WI38 (cell line): ENCODE measurements at regions not wholly inside any gene's neighbourhood (a gene's known extent, or its start where the extent isn't known, plus 50 kb on each side); places are given as distances from the start of the nearest gene placed in this dataset.
"Not testable (repeated sequence)": the region's sequence is repeated elsewhere in the genome, so short reads cannot be mapped to it uniquely, and the experiment has no call there.

ENCODE experiments used
- H3K4me3 ChIP-seq: 2 replicates; pipeline ENCODE4 v1.5.1; 2011; ENCODE audit warnings: low read depth, mild to moderate bottlenecking, control low read depth, low read length
- TF ChIP-seq, protein P1 (sequence below): IDR thresholded peaks from 2 replicates; pipeline ENCODE4 v1.5.1; 2012; ENCODE audit warnings: low read depth, mild to moderate bottlenecking, control low read depth, low read length

GRCh38 chr2:132267105-132267497 lies 105.3 kb upstream of the ANKRD30BL start:
- TF ChIP-seq, protein P1, sequence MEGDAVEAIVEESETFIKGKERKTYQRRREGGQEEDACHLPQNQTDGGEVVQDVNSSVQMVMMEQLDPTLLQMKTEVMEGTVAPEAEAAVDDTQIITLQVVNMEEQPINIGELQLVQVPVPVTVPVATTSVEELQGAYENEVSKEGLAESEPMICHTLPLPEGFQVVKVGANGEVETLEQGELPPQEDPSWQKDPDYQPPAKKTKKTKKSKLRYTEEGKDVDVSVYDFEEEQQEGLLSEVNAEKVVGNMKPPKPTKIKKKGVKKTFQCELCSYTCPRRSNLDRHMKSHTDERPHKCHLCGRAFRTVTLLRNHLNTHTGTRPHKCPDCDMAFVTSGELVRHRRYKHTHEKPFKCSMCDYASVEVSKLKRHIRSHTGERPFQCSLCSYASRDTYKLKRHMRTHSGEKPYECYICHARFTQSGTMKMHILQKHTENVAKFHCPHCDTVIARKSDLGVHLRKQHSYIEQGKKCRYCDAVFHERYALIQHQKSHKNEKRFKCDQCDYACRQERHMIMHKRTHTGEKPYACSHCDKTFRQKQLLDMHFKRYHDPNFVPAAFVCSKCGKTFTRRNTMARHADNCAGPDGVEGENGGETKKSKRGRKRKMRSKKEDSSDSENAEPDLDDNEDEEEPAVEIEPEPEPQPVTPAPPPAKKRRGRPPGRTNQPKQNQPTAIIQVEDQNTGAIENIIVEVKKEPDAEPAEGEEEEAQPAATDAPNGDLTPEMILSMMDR: no peak
- H3K4me3 ChIP-seq: no peak overlapping the region

- H3K4me3 ChIP-seq: peak overlapping the region; percentile 30; the same call in 1 of the 2 replicates
Observed at GRCh38 chr2:132267498-132268283, 105.9 kb upstream of the ANKRD30BL start.

DNA sequence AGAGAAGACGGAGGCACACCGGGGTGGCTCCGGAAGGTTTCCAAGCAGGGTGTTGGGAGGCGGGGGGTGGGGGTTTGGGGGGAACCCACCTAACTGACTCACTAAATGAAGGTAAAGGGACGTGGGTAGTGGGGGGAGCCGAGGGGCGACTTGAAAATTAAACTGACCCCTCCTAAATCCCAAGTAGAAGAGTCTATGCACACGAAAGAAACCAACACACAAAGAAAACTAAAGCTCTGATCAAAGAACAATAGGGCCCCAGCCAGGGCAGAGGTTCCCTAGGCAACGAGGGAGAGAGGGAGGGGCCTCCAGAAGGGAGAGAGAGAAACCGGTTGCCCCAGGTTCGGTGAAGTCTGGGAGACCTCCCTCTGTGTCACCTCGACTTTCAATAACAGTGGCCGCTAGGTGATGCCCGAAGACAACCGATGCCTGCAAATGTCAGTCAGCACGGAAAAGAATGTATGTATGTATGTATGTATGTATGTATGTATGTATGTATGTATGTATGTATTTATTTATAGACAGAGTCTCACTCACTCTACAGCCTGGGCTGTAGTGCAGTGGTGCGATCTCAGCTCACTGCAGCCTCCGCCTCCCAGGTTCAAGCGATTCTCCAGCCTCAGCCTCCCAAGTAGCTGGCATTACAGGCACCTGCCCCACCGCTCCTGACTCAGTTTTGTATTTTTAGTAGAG lies 106.7 kb upstream of the ANKRD30BL start:
- TF ChIP-seq, protein P1: peak; percentile 53
- H3K4me3 ChIP-seq: peak overlapping the region; percentile 45

DNA sequence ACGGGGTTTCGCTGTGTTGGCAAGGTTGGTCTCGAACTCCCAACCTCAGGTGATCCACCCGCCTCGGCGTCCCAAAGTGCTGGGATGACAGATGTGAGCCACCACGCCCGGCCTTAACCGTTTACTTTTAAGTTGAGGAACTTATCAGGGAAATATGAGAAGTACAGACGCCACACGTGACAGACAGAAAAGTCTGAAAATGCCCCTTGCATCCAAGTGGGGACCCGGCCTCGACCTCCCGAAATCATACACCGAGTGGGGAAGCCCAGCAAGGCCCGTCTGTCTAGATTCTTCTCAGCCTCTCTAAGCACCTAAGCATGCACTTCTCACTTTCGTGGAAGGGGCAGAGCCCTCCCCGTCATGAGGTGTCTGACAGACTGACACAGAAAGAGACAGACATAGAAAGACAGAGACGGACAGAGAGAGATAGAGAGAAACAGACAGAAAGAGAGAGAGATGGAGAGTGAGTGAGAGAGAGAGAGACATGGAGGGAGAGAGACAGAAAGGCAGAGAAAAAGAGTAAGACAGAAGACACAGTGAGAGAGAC lies 107.3 kb upstream of the ANKRD30BL start:
- no peak overlapping the region for H3K4me3 ChIP-seq
- TF ChIP-seq, protein P1: no peak

DNA sequence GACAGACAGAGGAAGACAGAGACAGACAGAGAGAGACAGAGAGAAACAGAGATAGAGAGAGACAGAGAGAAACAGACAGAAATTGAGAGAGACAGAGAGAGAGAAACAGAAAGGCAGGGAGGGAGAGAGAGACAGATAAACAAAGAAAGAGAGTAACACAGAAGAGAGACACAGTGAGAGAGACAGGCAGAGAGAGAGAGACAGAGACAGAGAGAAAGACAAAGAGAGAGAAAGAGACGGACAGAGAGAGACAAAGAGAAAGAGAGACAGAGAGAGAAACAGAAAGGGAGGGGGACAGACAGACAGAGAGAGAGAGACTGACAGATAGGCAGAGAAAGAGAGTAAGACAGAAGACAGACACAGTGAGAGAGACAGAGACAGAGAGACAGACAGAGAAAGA lies 108.5 kb upstream of the ANKRD30BL start:
- H3K4me3 ChIP-seq: no peak overlapping the region
- TF ChIP-seq, protein P1: no peak

DNA sequence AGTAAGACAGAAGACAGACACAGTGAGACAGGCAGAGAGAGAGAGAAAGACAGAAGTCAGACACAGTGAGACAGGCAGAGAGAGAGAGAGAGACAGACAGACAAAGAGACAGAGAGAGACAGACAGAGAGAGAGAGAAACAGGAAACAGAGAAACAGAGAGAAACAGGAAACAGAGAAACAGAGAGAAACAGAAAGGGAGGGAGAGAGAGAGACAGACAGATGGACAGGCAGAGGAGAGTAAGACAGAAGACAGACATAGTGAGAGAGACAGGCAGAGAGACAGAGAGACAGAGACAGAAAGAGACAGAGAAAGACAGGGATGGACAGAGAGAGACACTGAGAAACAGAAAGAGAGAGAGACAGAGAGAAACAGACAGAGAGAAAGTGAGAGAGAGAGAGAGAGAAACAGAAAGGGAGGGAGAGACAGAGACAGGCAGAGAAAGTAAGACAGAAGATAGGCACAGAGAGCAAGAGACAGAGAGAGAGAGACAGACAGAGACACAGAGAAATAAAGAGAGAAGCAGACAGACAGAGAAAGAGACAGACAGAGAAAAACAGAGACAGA lies 109.3 kb upstream of the ANKRD30BL start:
- H3K4me3 ChIP-seq: peak overlapping the region; percentile 5
- TF ChIP-seq, protein P1: no peak

GRCh38 chr2:132271794-132272193 lies 110.0 kb upstream of the ANKRD30BL start:
- H3K4me3 ChIP-seq: not testable (repeated sequence)

- TF ChIP-seq, protein P1: no peak
Observed at GRCh38 chr2:132272713-132273112, 111.0 kb upstream of the ANKRD30BL start.

DNA sequence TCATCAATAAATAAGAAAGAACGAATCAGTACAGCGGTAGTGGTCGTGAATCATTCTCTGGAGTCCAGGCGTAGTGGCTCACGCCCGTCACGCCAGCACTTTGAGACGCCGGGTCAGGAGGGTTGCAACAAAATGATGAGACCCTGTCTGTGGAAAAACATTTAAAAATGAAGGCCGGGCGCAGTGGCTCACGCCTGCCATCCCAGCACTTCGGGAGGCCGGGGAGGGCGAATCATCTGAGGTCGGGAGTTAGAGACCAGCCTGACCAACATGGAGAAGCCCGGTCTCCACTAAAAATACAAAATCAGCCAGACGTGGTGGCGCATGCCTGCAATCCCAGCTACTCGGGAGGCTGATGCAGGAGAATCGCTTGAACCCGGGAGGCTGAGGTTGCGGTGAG lies 111.8 kb upstream of the ANKRD30BL start:
- H3K4me3 ChIP-seq: not testable (repeated sequence)

More at GRCh38 chr2:132272713-132273112, 111.0 kb upstream of the ANKRD30BL start:
- no peak overlapping the region for H3K4me3 ChIP-seq
